ENCODE measurements at regions not wholly inside any gene's neighbourhood (a gene's known extent, or its start where the extent isn't known, plus 50 kb on each side); places are given as distances from the start of the nearest gene placed in this dataset.

GRCh38 chr14:49497725-49498348, 88.3 kb downstream of the RPS29 start:
- no peak for TF ChIP-seq POLR2A (IDR thresholded peaks at IDR 0.05)
- TF ChIP-seq, protein P1, sequence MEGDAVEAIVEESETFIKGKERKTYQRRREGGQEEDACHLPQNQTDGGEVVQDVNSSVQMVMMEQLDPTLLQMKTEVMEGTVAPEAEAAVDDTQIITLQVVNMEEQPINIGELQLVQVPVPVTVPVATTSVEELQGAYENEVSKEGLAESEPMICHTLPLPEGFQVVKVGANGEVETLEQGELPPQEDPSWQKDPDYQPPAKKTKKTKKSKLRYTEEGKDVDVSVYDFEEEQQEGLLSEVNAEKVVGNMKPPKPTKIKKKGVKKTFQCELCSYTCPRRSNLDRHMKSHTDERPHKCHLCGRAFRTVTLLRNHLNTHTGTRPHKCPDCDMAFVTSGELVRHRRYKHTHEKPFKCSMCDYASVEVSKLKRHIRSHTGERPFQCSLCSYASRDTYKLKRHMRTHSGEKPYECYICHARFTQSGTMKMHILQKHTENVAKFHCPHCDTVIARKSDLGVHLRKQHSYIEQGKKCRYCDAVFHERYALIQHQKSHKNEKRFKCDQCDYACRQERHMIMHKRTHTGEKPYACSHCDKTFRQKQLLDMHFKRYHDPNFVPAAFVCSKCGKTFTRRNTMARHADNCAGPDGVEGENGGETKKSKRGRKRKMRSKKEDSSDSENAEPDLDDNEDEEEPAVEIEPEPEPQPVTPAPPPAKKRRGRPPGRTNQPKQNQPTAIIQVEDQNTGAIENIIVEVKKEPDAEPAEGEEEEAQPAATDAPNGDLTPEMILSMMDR (IDR thresholded peaks at IDR 0.05 in 4 of 5, conservative IDR thresholded peaks at IDR 0.05 in 1 of 5) = peak in 4 of 5 experiments; percentile 31 to 68 (median 47)

All from gastrocnemius medialis (tissue), 4 donors.